MCF 10A (cell line): ENCODE measurements at regions not wholly inside any gene's neighbourhood (a gene's known extent, or its start where the extent isn't known, plus 50 kb on each side); places are given as distances from the start of the nearest gene placed in this dataset.

Experiments
- BruUV-seq: library from RNA; stranded (reverse); fragments of 400-500 nt; replicated peaks from 2 replicates; lab custom pipeline; 2021; lab: Mats Ljungman, UMichigan
- CTCF ChIA-PET: fragments of 300-600 bp; sonication (Branson Sonifier 250); formaldehyde crosslinking; extraction: SDS; loops from one replicate; lab custom pipeline; 2021; ENCODE audit warnings: antibody characterized with exemption, inconsistent platforms; lab: Yijun Ruan, JAX
- POLR2A ChIA-PET: fragments of 300-600, 350-650 bp; sonication (Branson Sonifier 250); formaldehyde crosslinking; extraction: SDS; loops from one replicate; lab custom pipeline; 2020; ENCODE audit warnings: antibody characterized with exemption, inconsistent platforms; lab: Yijun Ruan, JAX
- DNase-seq: peaks from one replicate; pipeline ENCODE4 v3.0.0-alpha.2; 2018; ENCODE audit not compliant: unreplicated experiment
- H3K27ac Mint-ChIP-seq: one replicate; pipeline ENCODE4 v1.8.0; 2022; ENCODE audit warnings: mild to moderate bottlenecking, low read depth, mixed read lengths; ENCODE audit not compliant: unreplicated experiment
- H3K27me3 Mint-ChIP-seq: one replicate; pipeline ENCODE4 v1.8.0; 2022; ENCODE audit warnings: mixed read lengths; ENCODE audit not compliant: insufficient read depth, unreplicated experiment
- H3K36me3 Mint-ChIP-seq: one replicate; pipeline ENCODE4 v1.8.0; 2022; ENCODE audit warnings: mild to moderate bottlenecking, moderate library complexity, mixed read lengths; ENCODE audit not compliant: insufficient read depth, unreplicated experiment
- H3K4me1 Mint-ChIP-seq: one replicate; pipeline ENCODE4 v1.8.0; 2022; ENCODE audit warnings: mixed read lengths; ENCODE audit not compliant: insufficient read depth, unreplicated experiment
- H3K4me3 Mint-ChIP-seq: one replicate; pipeline ENCODE4 v1.8.0; 2022; ENCODE audit warnings: mild to moderate bottlenecking, moderate library complexity, mixed read lengths; ENCODE audit not compliant: unreplicated experiment
- H3K9me3 Mint-ChIP-seq: one replicate; pipeline ENCODE4 v1.8.0; 2022; ENCODE audit warnings: mixed read lengths; ENCODE audit not compliant: unreplicated experiment
- intact Hi-C: fragments of 100-400 bp; cut with micrococcal nuclease; formaldehyde crosslinking; loops from 2 replicates; pipeline ENCODE4 v1.14.1; 2022
- TF ChIP-seq, protein P1 (sequence below): fragments of 200-600 bp; IDR thresholded peaks from one replicate; pipeline ENCODE4 v1.8.0; 2022; ENCODE audit warnings: antibody characterized with exemption, mild to moderate bottlenecking; ENCODE audit not compliant: unreplicated experiment

DNA sequence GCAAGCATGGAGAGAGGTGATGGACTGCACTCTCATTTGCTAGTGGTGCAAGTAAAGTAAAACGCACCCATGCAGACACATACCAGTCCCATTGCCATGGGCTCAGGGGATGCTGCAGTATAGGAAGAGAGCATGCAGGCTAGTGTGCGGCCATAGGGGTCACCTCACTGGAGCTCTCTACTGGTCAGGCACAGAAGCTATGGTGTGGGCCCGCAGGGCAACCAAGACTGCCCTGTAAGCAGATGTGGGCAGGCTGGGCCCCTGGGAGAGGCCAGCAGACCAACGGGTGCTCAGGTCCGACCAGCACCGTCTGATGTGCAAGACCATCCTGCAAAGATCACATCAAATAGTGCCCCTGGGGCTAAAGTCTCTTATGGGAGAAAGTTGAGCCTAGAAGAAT, 290.7 kb downstream of the HTR1B start:
- Mint-ChIP-seq H3K36me3 (peaks cover 15% of the 10 kb centered on the region), H3K9me3 (peaks cover 21% of the 10 kb centered on the region), H3K27me3 (no peaks in the 10 kb centered on the region), H3K27ac (no peak overlapping the region), H3K4me1 (no peaks in the 10 kb centered on the region), H3K4me3 (no peak overlapping the region)
- TF ChIP-seq, protein P1, sequence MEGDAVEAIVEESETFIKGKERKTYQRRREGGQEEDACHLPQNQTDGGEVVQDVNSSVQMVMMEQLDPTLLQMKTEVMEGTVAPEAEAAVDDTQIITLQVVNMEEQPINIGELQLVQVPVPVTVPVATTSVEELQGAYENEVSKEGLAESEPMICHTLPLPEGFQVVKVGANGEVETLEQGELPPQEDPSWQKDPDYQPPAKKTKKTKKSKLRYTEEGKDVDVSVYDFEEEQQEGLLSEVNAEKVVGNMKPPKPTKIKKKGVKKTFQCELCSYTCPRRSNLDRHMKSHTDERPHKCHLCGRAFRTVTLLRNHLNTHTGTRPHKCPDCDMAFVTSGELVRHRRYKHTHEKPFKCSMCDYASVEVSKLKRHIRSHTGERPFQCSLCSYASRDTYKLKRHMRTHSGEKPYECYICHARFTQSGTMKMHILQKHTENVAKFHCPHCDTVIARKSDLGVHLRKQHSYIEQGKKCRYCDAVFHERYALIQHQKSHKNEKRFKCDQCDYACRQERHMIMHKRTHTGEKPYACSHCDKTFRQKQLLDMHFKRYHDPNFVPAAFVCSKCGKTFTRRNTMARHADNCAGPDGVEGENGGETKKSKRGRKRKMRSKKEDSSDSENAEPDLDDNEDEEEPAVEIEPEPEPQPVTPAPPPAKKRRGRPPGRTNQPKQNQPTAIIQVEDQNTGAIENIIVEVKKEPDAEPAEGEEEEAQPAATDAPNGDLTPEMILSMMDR: no peak
- DNase-seq: no peak
- CTCF ChIA-PET: no interaction called here
- intact Hi-C loops: no loop called here
- POLR2A ChIA-PET: no interaction called here
- BruUV-seq: no TSS peak

DNA sequence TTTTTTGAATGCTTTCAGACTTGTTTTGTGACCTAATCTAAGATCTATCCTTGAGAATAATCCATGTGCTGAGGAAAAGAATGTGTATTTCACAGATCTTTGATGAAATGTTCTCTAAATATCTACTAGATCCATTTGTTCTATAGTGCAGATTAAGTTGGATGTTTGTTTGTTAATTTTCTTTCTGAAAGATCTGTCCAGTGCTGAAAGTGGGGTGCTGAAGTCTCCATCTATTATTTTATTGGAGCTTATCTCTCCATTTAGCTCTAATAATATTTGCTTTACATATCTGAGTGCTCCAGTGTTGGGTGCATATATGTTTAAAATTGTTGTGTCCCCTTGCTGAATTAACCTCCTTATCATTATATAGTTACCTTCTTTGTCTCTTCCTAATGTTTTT, 303.6 kb downstream of the HTR1B start:
- Mint-ChIP-seq H3K4me3 (no peak overlapping the region), H3K27me3 (no peaks in the 10 kb centered on the region), H3K36me3 (peaks cover 10% of the 10 kb centered on the region), H3K27ac (no peak overlapping the region), H3K9me3 (peaks cover 15% of the 10 kb centered on the region), H3K4me1 (no peaks in the 10 kb centered on the region)
- intact Hi-C loops: no loop called here
- ChIA-PET POLR2A (interaction anchor here (0.8 kb wide), 1 partner anchor 8 kb away, joined by 3 read pairs; no protein-coding TSS in a partner anchor), CTCF (no interaction called here)
- BruUV-seq: no TSS peak
- DNase-seq: no peak
- TF ChIP-seq, protein P1: no peak

GRCh38 chr6:77151241-77151640, 312.1 kb downstream of the HTR1B start:
- Mint-ChIP-seq H3K27me3 (no peaks in the 10 kb centered on the region), H3K4me3 (no peak overlapping the region), H3K9me3 (no peaks in the 10 kb centered on the region), H3K27ac (no peak overlapping the region), H3K4me1 (no peaks in the 10 kb centered on the region), H3K36me3 (no peaks in the 10 kb centered on the region)
- intact Hi-C loops: no loop called here
- ChIA-PET CTCF (interaction anchor here (0.6 kb wide), 1 partner anchor 862 kb away, joined by 3 read pairs; no protein-coding TSS in a partner anchor), POLR2A (interaction anchor here (0.9 kb wide), 1 partner anchor 9 kb away, joined by 3 read pairs; no protein-coding TSS in a partner anchor)
- DNase-seq: no peak
- TF ChIP-seq, protein P1: no peak
- no TSS peak for BruUV-seq

GRCh38 chr6:77150736-77151135, 312.6 kb downstream of the HTR1B start:
- no peak for DNase-seq
- ChIA-PET POLR2A (no interaction called here), CTCF (interaction anchor here (0.6 kb wide), 1 partner anchor 861 kb away, joined by 3 read pairs; no protein-coding TSS in a partner anchor)
- Mint-ChIP-seq H3K9me3 (no peaks in the 10 kb centered on the region), H3K4me1 (no peaks in the 10 kb centered on the region), H3K4me3 (no peak overlapping the region), H3K36me3 (no peaks in the 10 kb centered on the region), H3K27ac (no peak overlapping the region), H3K27me3 (no peaks in the 10 kb centered on the region)
- TF ChIP-seq, protein P1: no peak
- BruUV-seq: no TSS peak
- intact Hi-C loops: no loop called here
